Fibroblast of skin of right quadriceps (primary cell): ENCODE measurements at regions not wholly inside any gene's neighbourhood (a gene's known extent, or its start where the extent isn't known, plus 50 kb on each side); places are given as distances from the start of the nearest gene placed in this dataset.

Experiments
- DNase-seq: peaks from one replicate; pipeline ENCODE4 v3.0.0-alpha.2; 2013

- no peak for DNase-seq
Observed at GRCh38 chr22:47647720-47648119, 885.3 kb downstream of the TBC1D22A start.

DNA sequence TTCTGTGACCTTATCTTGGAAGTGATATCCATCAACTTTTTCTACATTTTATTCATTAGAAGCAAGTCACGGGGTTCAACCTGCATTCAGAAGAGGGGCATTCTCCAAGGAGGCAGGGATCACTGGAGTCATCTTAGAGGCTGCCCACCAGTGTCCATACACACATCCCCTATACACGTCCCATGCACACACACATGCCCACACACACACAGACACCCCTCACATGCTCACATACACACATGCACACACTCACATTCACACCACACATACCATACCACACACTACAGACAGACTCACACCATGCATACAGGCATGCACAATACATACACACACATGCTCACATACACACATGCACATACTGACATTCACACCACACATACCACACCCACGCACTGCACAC is 884.7 kb downstream of the TBC1D22A start:
- no peak for DNase-seq

GRCh38 chr22:47645923-47646322 is 883.5 kb downstream of the TBC1D22A start:
- DNase-seq = no peak

DNA sequence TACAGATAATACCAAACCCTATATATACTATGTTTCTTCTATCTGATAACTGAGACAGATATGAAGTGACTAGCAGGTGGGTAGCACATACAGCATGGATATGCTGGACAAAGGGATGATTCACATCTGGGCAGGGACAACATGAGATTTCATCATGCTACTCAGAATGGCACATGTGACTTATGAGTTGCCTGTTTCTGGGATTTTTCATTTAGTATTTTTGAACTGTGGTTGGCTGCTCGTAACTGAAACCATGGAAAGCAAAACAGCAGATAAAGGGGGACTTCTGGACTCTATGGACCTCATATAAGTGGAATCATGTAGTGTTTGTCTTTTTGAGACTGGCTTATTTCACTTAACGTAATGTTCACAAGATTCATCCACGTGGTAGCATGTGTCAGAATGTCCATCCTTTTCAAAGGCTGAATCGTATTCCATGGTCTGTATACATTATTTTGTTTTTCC is 883.0 kb downstream of the TBC1D22A start:
- no peak for DNase-seq

DNA sequence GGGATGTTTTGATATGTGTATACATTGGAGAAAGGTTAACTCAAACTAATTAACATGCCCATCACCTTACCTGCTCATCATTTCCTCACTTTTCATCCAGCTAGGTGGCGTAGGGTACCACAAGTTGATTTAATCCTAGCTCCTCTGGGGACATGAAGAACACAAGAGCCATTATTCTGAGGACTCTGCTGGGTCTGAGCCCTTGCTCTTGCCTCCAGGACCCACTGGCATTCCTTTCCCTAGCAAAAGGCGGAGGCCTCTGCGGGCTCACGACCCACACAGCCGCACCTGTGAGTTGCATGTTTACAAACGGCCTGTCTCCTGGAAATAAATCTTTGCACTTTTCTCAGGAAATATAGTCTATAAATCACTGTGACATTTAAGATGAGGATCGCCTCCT is 871.9 kb downstream of the TBC1D22A start:
- DNase-seq = no peak

- DNase-seq = no peak
Observed at GRCh38 chr22:47633111-47633510, 870.7 kb downstream of the TBC1D22A start.

DNA sequence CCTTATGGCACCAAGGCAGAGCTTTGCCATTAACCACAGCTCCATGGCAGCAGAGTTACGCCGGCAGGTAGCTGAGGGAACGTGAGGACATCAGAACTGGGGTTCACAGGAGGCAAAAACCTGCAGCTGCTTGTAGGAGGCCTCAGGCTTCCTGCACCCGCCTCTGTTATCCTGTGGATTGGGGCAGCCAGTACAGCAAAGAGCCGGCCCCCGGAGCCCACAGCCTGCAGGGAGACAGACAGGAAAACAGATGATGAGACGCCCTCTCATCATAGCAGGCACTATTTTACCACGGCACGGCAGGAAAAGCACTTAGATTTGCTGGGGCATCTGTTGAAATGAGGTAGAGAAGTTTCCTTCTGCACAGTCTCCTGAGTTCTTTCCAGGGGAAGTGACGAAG is 870.3 kb downstream of the TBC1D22A start:
- no peak for DNase-seq

DNA sequence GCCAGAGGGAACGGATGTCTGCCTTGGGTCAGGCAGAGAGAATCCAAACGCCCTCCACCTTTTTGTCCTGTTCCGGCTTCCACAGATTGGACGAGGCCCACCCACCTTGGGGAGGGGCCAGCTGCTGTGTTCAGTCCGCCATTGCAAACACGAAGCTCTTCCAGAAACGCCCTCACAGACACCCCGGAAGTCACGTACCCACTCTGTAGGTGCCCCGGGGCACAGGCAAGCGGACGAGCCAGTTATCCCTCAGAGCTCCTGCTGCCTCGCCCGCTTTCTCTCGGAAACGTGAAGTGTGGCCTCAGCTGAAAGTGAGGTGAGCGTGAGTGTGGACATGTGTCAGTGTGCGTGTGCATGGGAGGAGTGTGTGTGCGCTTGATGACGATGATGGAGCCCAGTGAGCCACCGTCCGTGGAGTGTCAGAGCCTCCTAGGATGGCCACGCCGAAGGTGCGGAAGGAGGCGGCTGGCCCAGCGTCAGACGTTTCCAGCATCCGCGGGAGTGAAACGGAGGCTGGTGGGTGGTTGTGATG is 869.2 kb downstream of the TBC1D22A start:
- DNase-seq = no peak

- DNase-seq = no peak
Observed at GRCh38 chr22:47630741-47631534, 868.5 kb downstream of the TBC1D22A start.

DNA sequence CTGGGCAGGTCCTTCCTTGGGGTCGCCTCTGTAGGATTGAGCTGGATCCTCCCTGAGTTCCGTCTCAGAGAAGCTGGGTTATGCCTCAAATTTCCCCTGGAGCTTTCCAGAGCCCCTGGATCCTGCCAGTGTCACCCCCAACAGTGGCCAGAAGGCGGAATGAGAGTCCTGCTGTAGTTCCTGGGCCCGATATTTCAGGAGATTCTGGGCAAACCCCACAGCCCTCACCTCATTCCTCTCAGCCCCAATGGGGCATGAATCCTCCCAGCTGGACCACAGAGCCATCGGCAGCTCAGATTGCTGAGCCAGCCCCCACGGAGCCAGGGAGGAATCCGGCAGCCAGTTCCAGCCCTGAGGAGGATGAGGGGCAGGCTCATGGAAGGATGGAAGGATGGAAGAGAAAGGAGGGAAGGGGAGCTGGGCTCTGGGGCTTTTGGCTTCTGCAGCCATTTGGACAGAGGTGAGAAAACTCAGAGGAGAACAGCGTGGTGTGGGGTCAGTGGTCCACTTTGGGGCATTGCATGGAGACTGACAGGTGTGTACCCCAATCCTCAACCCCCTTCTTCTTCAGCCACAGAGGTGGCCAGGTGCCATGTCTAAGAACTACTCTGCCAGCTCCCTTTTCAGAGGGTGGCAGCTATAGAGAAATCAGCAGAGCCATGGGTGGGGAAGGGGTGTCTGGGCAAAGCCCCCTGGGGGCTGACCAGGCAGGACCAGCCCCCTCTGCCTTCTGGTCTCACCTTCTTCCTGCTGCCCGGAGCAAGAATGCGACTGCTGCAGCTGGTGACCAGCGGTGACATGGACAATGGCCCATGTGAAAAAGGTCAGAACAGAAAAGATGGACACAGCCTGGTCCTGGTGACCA is 867.6 kb downstream of the TBC1D22A start:
- DNase-seq = no peak

GRCh38 chr22:47629273-47629711 is 866.8 kb downstream of the TBC1D22A start:
- DNase-seq = no peak

DNA sequence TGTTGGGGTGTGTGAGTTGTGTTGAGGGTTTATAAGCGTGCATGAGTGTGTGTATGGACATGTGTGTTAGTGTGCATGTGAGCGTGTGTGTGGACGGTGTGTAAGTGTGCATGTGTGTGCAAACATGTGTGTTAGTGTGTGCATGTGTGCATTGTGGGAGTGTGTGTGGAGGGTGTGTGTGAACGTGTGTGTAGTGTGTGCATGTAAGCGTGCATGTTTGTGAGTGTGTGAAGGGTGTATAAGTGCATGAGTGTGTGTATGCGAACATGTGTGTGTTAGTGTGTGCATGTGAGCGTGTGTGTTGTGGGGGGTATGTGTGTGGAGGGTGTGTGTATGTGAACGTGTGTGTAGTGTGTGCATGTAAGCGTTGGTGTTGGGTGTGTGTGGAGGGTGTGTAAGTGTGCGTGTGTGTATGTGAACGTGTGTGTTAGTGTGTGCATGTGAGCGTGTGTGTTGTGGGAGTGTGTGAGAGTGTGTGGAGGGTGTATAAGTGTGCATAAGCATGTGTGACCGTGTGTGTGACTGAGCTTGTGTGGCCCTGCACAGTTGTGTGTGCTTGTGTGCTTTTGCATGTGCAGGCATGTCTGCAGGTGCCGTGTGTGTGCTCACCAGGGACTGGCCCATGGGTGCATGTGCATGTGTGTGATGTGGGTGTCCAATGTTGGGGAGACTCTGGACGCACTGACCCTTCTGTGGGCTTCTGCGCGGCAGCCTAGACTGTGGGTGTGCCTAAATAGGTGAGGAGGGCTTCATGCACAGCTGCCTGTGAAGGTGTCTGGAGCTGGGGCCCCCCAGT is 866.2 kb downstream of the TBC1D22A start:
- no peak for DNase-seq

DNA sequence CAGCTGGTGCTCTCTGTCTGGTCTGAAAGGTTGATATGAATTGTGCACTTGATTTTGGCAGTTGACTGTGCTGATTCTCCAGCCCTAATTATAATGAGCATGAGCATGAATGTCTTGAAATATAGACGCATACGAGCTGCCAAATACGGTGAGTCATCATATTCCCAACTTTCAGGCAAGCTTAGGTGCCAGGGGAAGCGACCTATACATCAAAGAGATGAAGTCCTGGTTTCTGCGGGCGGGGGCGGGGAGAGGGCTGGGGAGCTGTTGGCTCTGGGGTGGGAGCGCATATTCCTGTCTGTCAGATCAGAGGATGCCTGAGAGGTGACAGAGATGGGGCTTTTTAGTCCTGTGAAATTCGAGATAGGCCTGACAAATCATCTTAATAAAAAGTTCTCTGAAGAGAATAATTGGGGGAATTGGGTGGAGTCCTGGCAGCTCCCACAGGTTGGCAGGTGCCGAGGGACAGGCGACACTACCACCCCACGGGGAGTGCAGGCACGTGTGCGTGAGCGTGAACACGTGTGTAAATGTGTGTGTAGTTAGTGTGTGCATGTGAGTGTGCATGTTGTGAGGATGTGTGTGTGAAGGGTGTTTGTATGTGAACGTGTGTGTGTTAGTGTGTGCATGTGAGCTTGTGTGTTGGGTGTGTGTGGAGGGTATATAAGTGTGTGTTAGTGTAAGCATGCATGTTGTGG is 865.3 kb downstream of the TBC1D22A start:
- no peak for DNase-seq

DNA sequence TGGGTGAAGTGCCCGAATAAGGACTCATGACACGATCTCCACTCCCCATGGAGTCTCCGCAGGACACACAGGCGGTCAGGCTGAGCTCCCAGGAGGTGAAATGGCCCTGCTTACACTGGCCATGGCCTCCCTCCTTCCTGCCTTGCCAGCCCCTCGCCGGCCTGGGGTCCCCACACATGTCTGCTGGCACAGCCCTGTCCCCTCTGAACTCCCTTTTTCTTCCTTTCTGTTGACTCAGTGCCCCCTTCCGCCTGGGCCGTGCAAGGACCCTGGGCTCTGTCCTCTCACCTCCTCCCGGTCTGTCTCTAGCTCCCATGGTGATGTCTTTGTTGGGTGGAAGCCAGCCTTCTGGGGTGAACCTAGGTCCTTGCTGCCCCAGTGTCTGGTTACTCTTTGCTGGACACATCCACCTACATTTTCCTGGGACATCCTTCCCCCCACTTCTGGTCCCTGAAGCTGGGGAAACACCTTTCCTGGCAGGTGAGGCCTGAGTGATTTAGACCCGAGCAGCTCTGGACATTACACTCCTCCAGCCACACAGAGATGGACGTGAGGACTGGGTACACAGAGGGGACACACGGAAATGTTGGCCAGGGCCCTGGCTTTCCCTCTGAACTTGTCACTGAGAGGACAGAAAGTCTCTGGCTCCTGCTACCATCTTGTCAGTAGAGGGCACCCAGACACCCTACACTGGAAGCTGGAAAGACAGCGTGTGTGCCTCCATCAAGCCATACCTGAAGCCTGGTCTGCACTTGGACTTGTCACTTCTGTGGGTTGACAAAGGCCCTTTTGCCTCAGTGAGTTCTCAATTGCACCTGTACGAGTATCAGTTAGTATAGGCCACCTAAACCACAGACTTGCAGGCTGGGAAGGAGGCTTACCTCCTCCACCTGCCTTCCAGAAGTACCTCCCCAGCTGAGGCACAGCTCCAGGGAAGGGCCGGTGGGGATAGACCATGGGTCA is 864.3 kb downstream of the TBC1D22A start:
- DNase-seq = no peak

DNA sequence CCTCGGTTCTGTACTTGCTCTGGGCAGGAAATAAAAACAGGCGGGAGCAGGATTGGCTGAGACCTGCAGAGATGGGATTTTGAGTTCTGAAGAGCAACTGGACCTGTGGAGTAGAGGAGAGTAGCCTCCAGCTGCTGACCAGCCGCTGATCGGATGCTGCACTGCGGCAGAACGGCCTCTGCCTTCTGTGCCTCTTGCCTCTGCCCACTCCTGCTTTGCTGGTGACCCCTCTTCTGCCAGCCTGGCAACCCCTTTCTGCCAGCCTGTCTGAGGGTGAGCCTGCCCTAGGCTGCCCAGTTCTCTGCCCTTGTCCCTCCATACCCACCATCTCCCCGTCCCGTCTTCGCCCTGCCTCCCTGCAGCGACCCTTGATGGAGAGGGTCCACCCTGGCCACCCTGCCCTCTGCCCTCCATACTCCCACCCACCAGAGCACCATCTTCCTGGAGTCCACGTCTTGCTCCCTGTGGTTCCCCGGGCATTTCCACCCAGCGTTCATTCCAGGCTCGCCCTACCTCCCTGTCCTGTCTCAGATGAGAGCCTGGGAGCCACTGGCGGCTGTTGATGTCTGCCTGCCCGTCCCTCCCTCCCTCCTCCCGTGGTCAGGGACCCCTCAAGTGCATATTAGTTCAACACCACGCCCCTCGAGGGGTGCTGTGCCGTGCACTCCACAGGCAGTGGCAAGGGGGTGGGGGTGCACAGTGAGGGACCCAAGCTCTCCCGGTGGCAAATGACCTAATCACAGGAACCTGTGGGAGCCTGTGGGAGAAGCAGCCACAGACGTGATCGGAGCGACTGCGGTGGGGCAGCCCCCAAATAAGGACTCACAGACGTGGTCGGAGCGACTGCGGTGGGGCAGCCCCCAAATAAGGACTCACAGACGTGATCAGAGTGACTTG is 863.3 kb downstream of the TBC1D22A start:
- DNase-seq = no peak

GRCh38 chr22:47625013-47625385 is 862.5 kb downstream of the TBC1D22A start:
- DNase-seq = no peak

- no peak for DNase-seq
Observed at GRCh38 chr22:47624252-47625012, 862.0 kb downstream of the TBC1D22A start.

DNA sequence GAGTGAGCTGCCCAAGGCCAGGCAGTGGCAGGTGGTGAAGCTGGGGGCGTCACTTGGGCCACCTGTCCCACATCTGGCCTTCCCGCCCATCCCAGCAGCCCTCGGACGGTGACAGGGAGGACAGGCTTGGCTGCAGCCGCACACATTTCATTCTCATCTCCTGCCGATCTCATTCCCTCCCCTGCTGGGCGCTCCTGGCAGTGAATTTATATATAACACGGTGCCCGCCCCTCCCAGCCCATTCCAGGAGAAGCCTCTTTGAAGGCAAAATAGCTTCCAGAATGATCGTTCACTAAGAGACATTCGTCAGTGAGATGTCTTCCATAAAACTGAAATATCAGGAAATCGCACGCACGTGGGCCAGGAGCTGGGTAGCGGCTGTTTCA is 861.3 kb downstream of the TBC1D22A start:
- DNase-seq = no peak
